A549 (cell line): ENCODE measurements at regions not wholly inside any gene's neighbourhood (a gene's known extent, or its start where the extent isn't known, plus 50 kb on each side); places are given as distances from the start of the nearest gene placed in this dataset.

ENCODE experiments used
- ATAC-seq, 2 experiments: fragments of 200-7000 bp in 1 of 2; fragments of >200 bp in 1 of 2; cut with Nextera tagmentation in 1 of 2; cut with Tn5 transposase in 1 of 2; 3 replicates each; pipeline versions ENCODE4 v1.8.0 to v1.9.1; 2018 to 2020; ENCODE audit warnings: mild to moderate bottlenecking in 1 of 2, moderate library complexity in 1 of 2
- CTCF ChIA-PET: fragments of 300-600 bp; sonication (Branson Sonifier 250); formaldehyde crosslinking; extraction: SDS; loops from one replicate; lab custom pipeline; 2021; ENCODE audit warnings: antibody characterized with exemption, inconsistent platforms; lab: Yijun Ruan, JAX
- POLR2A ChIA-PET: fragments of 350-600 bp; formaldehyde crosslinking; extraction: SDS; loops from one replicate; lab custom pipeline; 2021; ENCODE audit warnings: antibody characterized with exemption, inconsistent platforms; lab: Yijun Ruan, JAX
- DNase-seq, 2 experiments: peaks; one replicate each; pipeline versions ENCODE4 v3.0.0 to v3.0.0-alpha.2; 2011 to 2016; ENCODE audit warnings: low read depth in 1 of 2, low spot score in 1 of 2
- FAIRE-seq: peaks from 2 replicates; lab custom pipeline; 2011; peaks lifted over from hg19 to GRCh38; lab: Jason Lieb, UNC
- H3K27ac ChIP-seq, 2 experiments: fragments of >200 bp; sonication (Bioruptor Twin); formaldehyde crosslinking; 3 replicates each; pipeline ENCODE4 v1.5.1; 2016 to 2017
- H3K4me1 ChIP-seq: fragments of >200 bp; sonication (Bioruptor Twin); formaldehyde crosslinking; 3 replicates; pipeline ENCODE4 v1.6.1; 2016
- H3K4me2 ChIP-seq: fragments of >200 bp; sonication (Bioruptor Twin); formaldehyde crosslinking; 3 replicates; pipeline ENCODE4 v1.6.1; 2016
- H3K4me3 ChIP-seq: fragments of >200 bp; sonication (Bioruptor Twin); formaldehyde crosslinking; 3 replicates; pipeline ENCODE4 v1.5.1; 2016
- H3K9me3 ChIP-seq: fragments of >200 bp; sonication (Bioruptor Twin); formaldehyde crosslinking; 3 replicates; pipeline ENCODE4 v1.6.1; 2016
- CEBPB ChIP-seq, 2 experiments: fragments of >200 bp in 1 of 2; sonication (Bioruptor Twin) in 1 of 2; formaldehyde crosslinking in 1 of 2; IDR thresholded peaks; 2 replicates each; pipeline ENCODE4 v1.6.1; 2012 to 2016
- CTCF ChIP-seq: fragments of >200 bp; sonication (Bioruptor Twin); formaldehyde crosslinking; IDR thresholded peaks from 3 replicates; pipeline ENCODE4 v1.5.1; 2016
- FOSL2 ChIP-seq, 2 experiments: fragments of 450-650 bp in 1 of 2; fragments of >200 bp in 1 of 2; sonication (Bioruptor Twin) in 1 of 2; formaldehyde crosslinking; IDR thresholded peaks; 2 replicates each; pipeline versions ENCODE4 v1.5.0 to v1.6.1; 2016 to 2020; ENCODE audit warnings: mild to moderate bottlenecking in 1 of 2, moderate library complexity in 1 of 2
- GATA3 ChIP-seq: IDR thresholded peaks from 2 replicates; pipeline ENCODE4 v1.6.1; 2012; ENCODE audit warnings: borderline replicate concordance
- HOXB13 ChIP-seq: fragments of 250-450 bp; sonication (Bioruptor Pico); IDR thresholded peaks from 2 replicates; pipeline ENCODE4 v1.5.0; 2020; ENCODE audit warnings: low read depth, mild to moderate bottlenecking, moderate library complexity
- HOXB5 ChIP-seq: fragments of 250-450 bp; sonication (Bioruptor Pico); IDR thresholded peaks from 2 replicates; pipeline ENCODE4 v1.5.0; 2020; ENCODE audit warnings: mild to moderate bottlenecking, moderate library complexity
- JUN ChIP-seq, 2 experiments: fragments of >200 bp; sonication (Bioruptor Twin); formaldehyde crosslinking; IDR thresholded peaks; 2 replicates in 1 of 2; 3 replicates in 1 of 2; pipeline ENCODE4 v1.6.1; 2016 to 2017
- KDM1A ChIP-seq: fragments of 200-600 bp; sonication (generic); IDR thresholded peaks from 2 replicates; pipeline ENCODE4 v1.6.1; 2016; ENCODE audit warnings: low read depth, mild to moderate bottlenecking
- MAFK ChIP-seq: fragments of 450-650 bp; IDR thresholded peaks from 2 replicates; pipeline ENCODE4 v1.6.1; 2014; ENCODE audit not compliant: partially characterized antibody
- NFE2L2 ChIP-seq: fragments of 150-350 bp; conservative IDR thresholded peaks from 2 replicates; pipeline ENCODE4 v1.6.1; 2014; ENCODE audit warnings: low read length
- NR3C1 ChIP-seq: fragments of >200 bp; sonication (Bioruptor Twin); formaldehyde crosslinking; IDR thresholded peaks from 3 replicates; pipeline ENCODE4 v1.6.1; 2017
- PHF8 ChIP-seq: fragments of 200-600 bp; sonication (generic); IDR thresholded peaks from 2 replicates; pipeline ENCODE4 v1.6.1; 2016; ENCODE audit warnings: low read depth, mild to moderate bottlenecking, antibody characterized with exemption, moderate library complexity, borderline replicate concordance
- POLR2AphosphoS2 ChIP-seq: conservative IDR thresholded peaks from 2 replicates; pipeline ENCODE4 v1.6.1; 2012; ENCODE audit warnings: low read length, improper control_type of control experiment, inconsistent platforms
- RFX5 ChIP-seq: fragments of 450-650 bp; IDR thresholded peaks from 2 replicates; pipeline ENCODE4 v1.7.1; 2014; ENCODE audit warnings: antibody characterized with exemption, mild to moderate bottlenecking, moderate library complexity
- SREBF2 ChIP-seq: fragments of 450-650 bp; IDR thresholded peaks from 2 replicates; pipeline ENCODE4 v1.6.1; 2014; ENCODE audit warnings: mild to moderate bottlenecking, moderate library complexity
- TFCP2L1 ChIP-seq: fragments of 250-450 bp; sonication (Bioruptor Pico); IDR thresholded peaks from 2 replicates; pipeline ENCODE4 v1.5.0; 2021; ENCODE audit warnings: mild to moderate bottlenecking
- TP53 ChIP-seq: fragments of 250-450 bp; sonication (Bioruptor Pico); IDR thresholded peaks from 2 replicates; pipeline ENCODE4 v1.5.0; 2021; ENCODE audit warnings: mild to moderate bottlenecking, moderate library complexity
- ZC3H11A ChIP-seq: fragments of 450-650 bp; IDR thresholded peaks from 2 replicates; pipeline ENCODE4 v1.6.1; 2014; ENCODE audit warnings: antibody characterized with exemption, mild to moderate bottlenecking
- WGBS: methylation state at CpG from one replicate; pipeline ENCODE4 v1.1.6; 2017; ENCODE audit errors: missing lambda C conversion rate; 5-methylcytosine and 5-hydroxymethylcytosine counted together
- TF ChIP-seq, protein P1 (sequence below): fragments of 150-350 bp; IDR thresholded peaks from 2 replicates; pipeline ENCODE4 v1.6.1; 2014; ENCODE audit warnings: low read depth, mild to moderate bottlenecking, low read length
- TF ChIP-seq, protein P2 (sequence below): IDR thresholded peaks from 2 replicates; pipeline ENCODE4 v1.6.1; 2012
- TF ChIP-seq, protein P3 (sequence below): fragments of 250-450 bp; sonication (Bioruptor Pico); IDR thresholded peaks from 2 replicates; pipeline ENCODE4 v1.5.0; 2021; ENCODE audit warnings: mild to moderate bottlenecking, moderate library complexity, borderline replicate concordance
- TF ChIP-seq, protein P4 (sequence below): fragments of 450-650 bp; IDR thresholded peaks from 2 replicates; pipeline ENCODE4 v1.6.1; 2014; ENCODE audit warnings: antibody characterized with exemption

GRCh38 chr15:62940093-62940754 is 102.3 kb upstream of the TPM1 start:
- H3K27ac ChIP-seq = peak overlapping the region; percentile 67 to 87
- H3K9me3 ChIP-seq = no peaks in the 10 kb centered on the region
- ATAC-seq = peak in 1 of 2 experiments; percentile 32; a peak in 4 of 6 replicates
- WGBS = 84% methylated on average over 4 of the region's 4 CpGs
- TF ChIP-seq CEBPB (IDR thresholded peaks at IDR 0.05) = peak; percentile 43 to 72; a peak in 3 of 4 replicates
- TF ChIP-seq, protein P1, sequence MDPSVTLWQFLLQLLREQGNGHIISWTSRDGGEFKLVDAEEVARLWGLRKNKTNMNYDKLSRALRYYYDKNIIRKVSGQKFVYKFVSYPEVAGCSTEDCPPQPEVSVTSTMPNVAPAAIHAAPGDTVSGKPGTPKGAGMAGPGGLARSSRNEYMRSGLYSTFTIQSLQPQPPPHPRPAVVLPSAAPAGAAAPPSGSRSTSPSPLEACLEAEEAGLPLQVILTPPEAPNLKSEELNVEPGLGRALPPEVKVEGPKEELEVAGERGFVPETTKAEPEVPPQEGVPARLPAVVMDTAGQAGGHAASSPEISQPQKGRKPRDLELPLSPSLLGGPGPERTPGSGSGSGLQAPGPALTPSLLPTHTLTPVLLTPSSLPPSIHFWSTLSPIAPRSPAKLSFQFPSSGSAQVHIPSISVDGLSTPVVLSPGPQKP = no peak
- no peak overlapping the region for H3K4me3 ChIP-seq
- H3K4me1 ChIP-seq = peaks cover 34% of the 10 kb centered on the region
- POLR2A ChIA-PET = interaction anchor here (1.0 to 1.9 kb wide), 3 partner anchors 11 to 108 kb away, joined by 4 to 5 read pairs (median 5); partner anchors contain the start of gene TPM1
- CTCF ChIA-PET = interaction anchor here (0.9 to 1.7 kb wide), 8 partner anchors 12 to 158 kb away, joined by 3 to 4 read pairs (median 3); no protein-coding TSS in a partner anchor
- peak overlapping the region; percentile 64 for H3K4me2 ChIP-seq
- DNase-seq = peak in 1 of 2 experiments; percentile 29
- FAIRE-seq = no peak

- ChIA-PET POLR2A (interaction anchor here (0.6 to 1.9 kb wide), 4 partner anchors 12 to 107 kb away, joined by 3 to 5 read pairs (median 4); partner anchors contain the start of gene TPM1), CTCF (interaction anchor here (1.0 to 2.4 kb wide), 9 partner anchors 13 to 159 kb away, joined by 3 to 11 read pairs (median 4); no protein-coding TSS in a partner anchor)
- Histone ChIP-seq H3K9me3 (no peaks in the 10 kb centered on the region), H3K4me2 (peak overlapping the region; percentile 64), H3K4me3 (no peak overlapping the region), H3K27ac (peak overlapping the region; percentile 67 to 87), H3K4me1 (peaks cover 30% of the 10 kb centered on the region)
- peak; percentile 78 for FAIRE-seq
- no peak for TF ChIP-seq PHF8
- TF ChIP-seq, protein P2, sequence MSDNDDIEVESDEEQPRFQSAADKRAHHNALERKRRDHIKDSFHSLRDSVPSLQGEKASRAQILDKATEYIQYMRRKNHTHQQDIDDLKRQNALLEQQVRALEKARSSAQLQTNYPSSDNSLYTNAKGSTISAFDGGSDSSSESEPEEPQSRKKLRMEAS = 0 out of 2 replicates have a peak, but pooled peaks have one; percentile 13
- TF ChIP-seq FOSL2 (IDR thresholded peaks at IDR 0.05) = 0 out of 2 replicates have a peak, but pooled peaks have one; percentile 13
- TF ChIP-seq FOSL2 (CRISPR knock-in tag; IDR thresholded peaks at IDR 0.05) = peak; percentile 58
- TF ChIP-seq TP53 = no peak
- TF ChIP-seq JUN (IDR thresholded peaks at IDR 0.05) = no peak
- TF ChIP-seq RFX5 = no peak
- TF ChIP-seq SREBF2 = no peak
- no peak for TF ChIP-seq MAFK
- 50% methylated on average over 10 of the region's 11 CpGs for WGBS
- DNase-seq = peak; percentile 60 to 75
- ATAC-seq = peak; percentile 73 to 84
Observed at GRCh38 chr15:62940755-62941361, 101.7 kb upstream of the TPM1 start.

DNA sequence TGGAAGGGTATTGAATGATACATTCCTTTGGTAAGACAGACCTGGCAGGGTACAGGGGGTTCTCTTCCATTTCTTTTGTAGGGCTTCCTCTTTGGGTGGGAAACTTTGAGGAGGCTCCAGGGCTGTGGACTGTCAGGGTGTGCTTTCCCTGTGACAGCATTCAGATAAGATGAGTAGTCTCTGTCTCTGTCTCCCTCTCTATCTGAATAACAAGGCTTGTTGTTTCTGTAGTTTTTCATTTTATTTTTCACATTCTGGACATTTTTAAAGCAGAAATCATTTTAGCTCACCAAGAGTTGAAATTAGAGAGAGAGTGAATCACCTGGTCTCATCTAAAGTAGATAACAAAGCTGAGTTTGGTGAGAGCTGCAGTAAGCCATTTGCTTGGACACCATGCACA is 100.8 kb upstream of the TPM1 start:
- DNase-seq (no peak), ATAC-seq (peak in 1 of 2 experiments; percentile 49; a peak in 3 of 6 replicates), FAIRE-seq (no peak)
- POLR2A ChIA-PET = no interaction called here
- H3K9me3 ChIP-seq = no peaks in the 10 kb centered on the region
- H3K4me1 ChIP-seq = peaks cover 25% of the 10 kb centered on the region
- H3K27ac ChIP-seq = peak overlapping the region; percentile 67 to 87
- no peak overlapping the region for H3K4me3 ChIP-seq
- H3K4me2 ChIP-seq = peak overlapping the region; percentile 64; the same call in 2 of the 3 replicates
- CTCF ChIA-PET = interaction anchor here (1.1 to 2.4 kb wide), 4 partner anchors 10 to 106 kb away, joined by 3 to 11 read pairs (median 4); no protein-coding TSS in a partner anchor
- TF ChIP-seq HOXB5 (CRISPR knock-in tag) = no peak
- TF ChIP-seq KDM1A = no peak
- no peak for TF ChIP-seq FOSL2 (IDR thresholded peaks at IDR 0.05)
- TF ChIP-seq FOSL2 (CRISPR knock-in tag; IDR thresholded peaks at IDR 0.05) = no peak
- TF ChIP-seq, protein P3, sequence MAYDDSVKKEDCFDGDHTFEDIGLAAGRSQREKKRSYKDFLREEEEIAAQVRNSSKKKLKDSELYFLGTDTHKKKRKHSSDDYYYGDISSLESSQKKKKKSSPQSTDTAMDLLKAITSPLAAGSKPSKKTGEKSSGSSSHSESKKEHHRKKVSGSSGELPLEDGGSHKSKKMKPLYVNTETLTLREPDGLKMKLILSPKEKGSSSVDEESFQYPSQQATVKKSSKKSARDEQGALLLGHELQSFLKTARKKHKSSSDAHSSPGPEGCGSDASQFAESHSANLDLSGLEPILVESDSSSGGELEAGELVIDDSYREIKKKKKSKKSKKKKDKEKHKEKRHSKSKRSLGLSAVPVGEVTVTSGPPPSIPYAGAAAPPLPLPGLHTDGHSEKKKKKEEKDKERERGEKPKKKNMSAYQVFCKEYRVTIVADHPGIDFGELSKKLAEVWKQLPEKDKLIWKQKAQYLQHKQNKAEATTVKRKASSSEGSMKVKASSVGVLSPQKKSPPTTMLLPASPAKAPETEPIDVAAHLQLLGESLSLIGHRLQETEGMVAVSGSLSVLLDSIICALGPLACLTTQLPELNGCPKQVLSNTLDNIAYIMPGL (CRISPR knock-in tag) = no peak
- TF ChIP-seq CTCF = no peak
- no peak for TF ChIP-seq GATA3
- TF ChIP-seq ZC3H11A = no peak
- no peak for TF ChIP-seq NFE2L2
- TF ChIP-seq TFCP2L1 (CRISPR knock-in tag) = no peak
- no peak for TF ChIP-seq SREBF2
- no peak for TF ChIP-seq NR3C1
- no peak for TF ChIP-seq TP53
- TF ChIP-seq, protein P4, sequence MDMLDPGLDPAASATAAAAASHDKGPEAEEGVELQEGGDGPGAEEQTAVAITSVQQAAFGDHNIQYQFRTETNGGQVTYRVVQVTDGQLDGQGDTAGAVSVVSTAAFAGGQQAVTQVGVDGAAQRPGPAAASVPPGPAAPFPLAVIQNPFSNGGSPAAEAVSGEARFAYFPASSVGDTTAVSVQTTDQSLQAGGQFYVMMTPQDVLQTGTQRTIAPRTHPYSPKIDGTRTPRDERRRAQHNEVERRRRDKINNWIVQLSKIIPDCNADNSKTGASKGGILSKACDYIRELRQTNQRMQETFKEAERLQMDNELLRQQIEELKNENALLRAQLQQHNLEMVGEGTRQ = no peak
- TF ChIP-seq POLR2AphosphoS2 = no peak
- no peak for TF ChIP-seq HOXB13 (CRISPR knock-in tag)
